Astrocyte of the spinal cord (primary cell): ENCODE measurements at regions not wholly inside any gene's neighbourhood (a gene's known extent, or its start where the extent isn't known, plus 50 kb on each side); places are given as distances from the start of the nearest gene placed in this dataset.

Experiments
- DNase-seq: peaks from one replicate; pipeline ENCODE4 v3.0.0; 2011; ENCODE audit warnings: low read depth, low spot score
- H3K4me3 ChIP-seq: 2 replicates; pipeline ENCODE4 v1.5.1; 2011; ENCODE audit warnings: low read depth, mild to moderate bottlenecking, low read length, moderate library complexity
- in situ Hi-C: cut with HindIII; loops from 2 replicates; pipeline ENCODE4 v1.10.0; 2017; ENCODE audit warnings: low sequenced_read_pairs
- TF ChIP-seq, protein P1 (sequence below): IDR thresholded peaks from 2 replicates; pipeline ENCODE4 v1.5.1; 2012; ENCODE audit warnings: low read depth, mild to moderate bottlenecking, low read length, inconsistent platforms

GRCh38 chr3:30458376-30459171 lies 147.8 kb upstream of the TGFBR2 start:
- in situ Hi-C loops: no loop called here
- no peak overlapping the region for H3K4me3 ChIP-seq
- TF ChIP-seq, protein P1, sequence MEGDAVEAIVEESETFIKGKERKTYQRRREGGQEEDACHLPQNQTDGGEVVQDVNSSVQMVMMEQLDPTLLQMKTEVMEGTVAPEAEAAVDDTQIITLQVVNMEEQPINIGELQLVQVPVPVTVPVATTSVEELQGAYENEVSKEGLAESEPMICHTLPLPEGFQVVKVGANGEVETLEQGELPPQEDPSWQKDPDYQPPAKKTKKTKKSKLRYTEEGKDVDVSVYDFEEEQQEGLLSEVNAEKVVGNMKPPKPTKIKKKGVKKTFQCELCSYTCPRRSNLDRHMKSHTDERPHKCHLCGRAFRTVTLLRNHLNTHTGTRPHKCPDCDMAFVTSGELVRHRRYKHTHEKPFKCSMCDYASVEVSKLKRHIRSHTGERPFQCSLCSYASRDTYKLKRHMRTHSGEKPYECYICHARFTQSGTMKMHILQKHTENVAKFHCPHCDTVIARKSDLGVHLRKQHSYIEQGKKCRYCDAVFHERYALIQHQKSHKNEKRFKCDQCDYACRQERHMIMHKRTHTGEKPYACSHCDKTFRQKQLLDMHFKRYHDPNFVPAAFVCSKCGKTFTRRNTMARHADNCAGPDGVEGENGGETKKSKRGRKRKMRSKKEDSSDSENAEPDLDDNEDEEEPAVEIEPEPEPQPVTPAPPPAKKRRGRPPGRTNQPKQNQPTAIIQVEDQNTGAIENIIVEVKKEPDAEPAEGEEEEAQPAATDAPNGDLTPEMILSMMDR: no peak
- DNase-seq: no peak

GRCh38 chr3:30461311-30461710 lies 145.1 kb upstream of the TGFBR2 start:
- in situ Hi-C loops: no loop called here
- DNase-seq: no peak
- TF ChIP-seq, protein P1: no peak
- no peak overlapping the region for H3K4me3 ChIP-seq

GRCh38 chr3:30462721-30463470 lies 143.5 kb upstream of the TGFBR2 start:
- TF ChIP-seq, protein P1: no peak
- in situ Hi-C loops: no loop called here
- no peak for DNase-seq

GRCh38 chr3:30464381-30464780 lies 142.0 kb upstream of the TGFBR2 start:
- DNase-seq: no peak
- TF ChIP-seq, protein P1: no peak
- in situ Hi-C loops: no loop called here
- H3K4me3 ChIP-seq: no peak overlapping the region

More at GRCh38 chr3:30462721-30463470, 143.5 kb upstream of the TGFBR2 start:
- no peak overlapping the region for H3K4me3 ChIP-seq

GRCh38 chr3:30465454-30465853 lies 140.9 kb upstream of the TGFBR2 start:
- TF ChIP-seq, protein P1: no peak
- in situ Hi-C loops: no loop called here
- no peak for DNase-seq
- H3K4me3 ChIP-seq: no peak overlapping the region

DNA sequence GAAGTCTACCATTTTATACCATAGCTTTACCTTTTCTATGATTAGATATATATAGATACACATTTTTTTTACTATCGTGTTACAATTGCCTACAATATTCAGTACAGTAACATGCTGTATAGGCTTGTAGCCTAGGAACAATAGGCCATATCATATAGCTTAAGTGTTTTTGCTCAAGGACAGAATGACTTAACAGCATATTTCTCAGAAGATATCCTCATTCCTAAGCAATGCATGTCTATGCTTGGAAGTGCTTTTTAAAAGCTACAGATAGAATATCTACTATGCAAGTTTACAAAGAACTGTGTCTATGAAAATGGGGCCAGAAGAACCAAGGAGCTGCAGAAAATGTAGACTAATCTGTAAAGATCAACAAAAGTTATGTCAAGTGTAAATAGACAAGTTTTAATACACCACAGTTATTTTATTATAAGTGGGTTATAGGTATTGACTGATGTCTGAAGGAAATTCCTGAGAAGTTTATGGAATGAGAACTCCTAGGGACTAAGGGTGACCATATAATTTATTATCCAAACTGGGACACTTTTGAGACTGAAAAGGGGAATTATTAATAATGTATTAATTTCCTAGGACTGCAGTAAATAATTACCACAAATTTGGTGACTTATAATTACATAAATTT lies 138.7 kb upstream of the TGFBR2 start:
- DNase-seq: peak; percentile 37
- no peak overlapping the region for H3K4me3 ChIP-seq
- TF ChIP-seq, protein P1: no peak
- in situ Hi-C loops: no loop called here
